GM10248 (cell line): ENCODE measurements at regions not wholly inside any gene's neighbourhood (a gene's known extent, or its start where the extent isn't known, plus 50 kb on each side); places are given as distances from the start of the nearest gene placed in this dataset.

Experiments
- CTCF ChIA-PET: fragments of 300-600 bp; sonication (Branson Sonifier 250); formaldehyde crosslinking; extraction: SDS; loops from one replicate; lab custom pipeline; 2021; ENCODE audit warnings: antibody characterized with exemption; lab: Yijun Ruan, JAX
- POLR2A ChIA-PET: fragments of 350-650 bp; sonication (Branson Sonifier 250); formaldehyde crosslinking; extraction: SDS; loops from one replicate; lab custom pipeline; 2020; ENCODE audit warnings: antibody characterized with exemption; lab: Yijun Ruan, JAX
- DNase-seq: peaks from one replicate; pipeline ENCODE4 v3.0.0; 2012; ENCODE audit errors: extremely low spot score
- TF ChIP-seq, protein P1 (sequence below): IDR thresholded peaks from 2 replicates; pipeline ENCODE4 v1.5.1; 2012; ENCODE audit warnings: mild to moderate bottlenecking, low read depth; ENCODE audit errors: extremely low read depth, missing control alignments, control extremely low read depth

DNA sequence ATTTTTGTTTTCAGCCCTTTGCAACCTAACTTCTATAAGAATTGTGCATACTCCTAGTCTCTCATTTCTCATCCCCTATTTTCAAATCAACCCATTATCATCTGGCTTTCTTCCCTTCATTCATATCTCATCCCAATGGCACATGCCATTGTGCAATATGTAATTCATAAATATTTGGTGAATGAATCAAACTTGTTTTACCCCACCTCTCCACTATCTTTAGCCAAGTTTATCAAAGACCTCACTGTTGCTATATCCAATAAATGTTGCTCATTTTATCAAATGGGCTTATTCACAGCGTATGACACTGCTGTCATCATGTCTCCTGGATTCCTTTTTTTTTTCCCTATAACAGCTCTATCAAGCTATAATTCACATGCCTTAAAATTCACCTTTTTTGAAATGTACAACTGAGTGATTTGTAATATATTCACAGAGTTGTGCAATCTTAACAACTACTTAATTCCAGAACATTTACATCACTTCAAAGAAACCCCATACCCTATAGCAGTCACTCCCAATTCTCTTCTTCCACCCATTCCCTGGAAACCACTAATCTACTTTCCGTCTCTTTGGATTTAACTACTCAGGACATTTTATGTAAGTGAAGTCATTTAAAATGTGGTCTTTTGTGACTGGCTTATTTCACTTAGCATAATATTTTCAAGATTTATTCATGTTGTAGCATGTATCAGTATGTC, 214.4 kb upstream of the PAPPA start:
- TF ChIP-seq, protein P1, sequence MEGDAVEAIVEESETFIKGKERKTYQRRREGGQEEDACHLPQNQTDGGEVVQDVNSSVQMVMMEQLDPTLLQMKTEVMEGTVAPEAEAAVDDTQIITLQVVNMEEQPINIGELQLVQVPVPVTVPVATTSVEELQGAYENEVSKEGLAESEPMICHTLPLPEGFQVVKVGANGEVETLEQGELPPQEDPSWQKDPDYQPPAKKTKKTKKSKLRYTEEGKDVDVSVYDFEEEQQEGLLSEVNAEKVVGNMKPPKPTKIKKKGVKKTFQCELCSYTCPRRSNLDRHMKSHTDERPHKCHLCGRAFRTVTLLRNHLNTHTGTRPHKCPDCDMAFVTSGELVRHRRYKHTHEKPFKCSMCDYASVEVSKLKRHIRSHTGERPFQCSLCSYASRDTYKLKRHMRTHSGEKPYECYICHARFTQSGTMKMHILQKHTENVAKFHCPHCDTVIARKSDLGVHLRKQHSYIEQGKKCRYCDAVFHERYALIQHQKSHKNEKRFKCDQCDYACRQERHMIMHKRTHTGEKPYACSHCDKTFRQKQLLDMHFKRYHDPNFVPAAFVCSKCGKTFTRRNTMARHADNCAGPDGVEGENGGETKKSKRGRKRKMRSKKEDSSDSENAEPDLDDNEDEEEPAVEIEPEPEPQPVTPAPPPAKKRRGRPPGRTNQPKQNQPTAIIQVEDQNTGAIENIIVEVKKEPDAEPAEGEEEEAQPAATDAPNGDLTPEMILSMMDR = no peak
- ChIA-PET CTCF (interaction anchor here (1.1 kb wide), 1 partner anchor 13 kb away, joined by 4 read pairs; no protein-coding TSS in a partner anchor), POLR2A (no interaction called here)
- DNase-seq = no peak

DNA sequence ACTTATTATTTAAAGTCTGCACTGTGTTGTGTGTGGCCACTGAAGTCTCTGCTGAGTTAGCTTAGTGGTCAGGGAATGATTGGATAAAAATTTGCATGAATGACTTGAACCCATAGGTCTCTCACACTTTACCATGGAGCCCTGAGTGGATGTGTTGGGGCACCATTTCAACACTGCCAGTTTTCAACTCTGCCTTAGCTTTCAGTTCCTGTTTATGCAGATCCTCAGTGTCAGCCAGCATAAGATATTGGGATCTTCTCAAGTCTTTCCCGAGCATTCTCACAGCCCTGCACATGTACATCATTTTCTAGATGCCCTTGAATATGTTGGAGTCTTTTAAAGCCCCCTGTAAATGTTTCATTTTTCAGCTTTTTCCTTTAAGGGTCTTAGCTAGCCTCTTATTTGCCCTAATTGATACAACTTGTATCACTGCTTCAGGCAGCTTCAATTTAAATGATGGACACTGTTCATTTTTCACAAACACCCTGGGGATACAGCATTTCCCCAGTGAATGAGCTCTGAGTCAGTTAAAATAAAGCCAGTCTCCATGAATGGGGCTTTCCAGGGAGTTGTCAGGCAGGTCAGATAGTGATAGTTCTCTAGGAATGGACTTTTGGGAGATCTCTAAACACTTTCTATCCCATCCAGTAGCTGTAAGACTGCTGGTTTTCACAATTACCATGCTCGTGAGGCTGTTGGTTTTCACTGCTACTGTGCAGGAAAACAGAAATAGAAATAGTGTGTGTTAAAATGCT, 211.9 kb upstream of the PAPPA start:
- POLR2A ChIA-PET = no interaction called here
- TF ChIP-seq, protein P1 = no peak
- no peak for DNase-seq
- CTCF ChIA-PET = interaction anchor here (1.1 to 1.2 kb wide), 2 partner anchors 11 to 12 kb away, joined by 4 to 5 read pairs; no protein-coding TSS in a partner anchor

DNA sequence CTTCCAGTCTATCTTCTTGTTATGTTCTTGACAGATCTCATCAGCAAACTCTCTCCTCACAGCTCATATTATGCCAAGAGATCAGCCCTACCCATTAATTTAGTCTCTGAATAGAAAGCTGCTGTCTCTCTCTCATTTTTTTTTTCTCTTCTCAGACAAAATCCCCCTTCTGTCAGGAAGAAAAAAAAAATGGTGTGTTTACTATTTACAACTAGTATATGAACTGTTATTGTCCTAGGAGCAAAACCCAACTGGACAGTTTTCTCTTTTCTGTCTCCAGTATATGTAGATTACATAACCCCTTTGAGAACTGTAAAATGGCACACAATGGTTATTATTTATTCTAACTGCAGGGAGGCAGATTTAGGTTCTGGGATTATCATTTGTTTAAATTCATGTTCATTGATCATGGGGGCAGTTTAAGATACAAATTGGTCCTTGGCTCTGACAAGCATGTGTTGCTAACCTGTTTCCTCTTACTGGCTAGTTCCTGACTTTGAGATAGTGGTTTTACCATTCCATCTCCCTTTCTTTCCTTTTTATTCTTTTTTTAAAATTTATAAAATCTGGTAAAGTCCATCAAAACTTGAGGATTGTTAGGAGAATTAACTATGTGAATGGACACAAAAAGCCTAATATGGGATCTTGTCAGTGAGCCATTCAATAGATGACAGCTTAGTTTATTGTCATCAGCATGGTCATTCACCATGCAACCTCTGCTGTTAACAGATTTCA, 210.0 kb upstream of the PAPPA start:
- TF ChIP-seq, protein P1 = no peak
- ChIA-PET POLR2A (no interaction called here), CTCF (interaction anchor here (1.0 kb wide), 1 partner anchor 12 kb away, joined by 4 read pairs; no protein-coding TSS in a partner anchor)
- DNase-seq = no peak

DNA sequence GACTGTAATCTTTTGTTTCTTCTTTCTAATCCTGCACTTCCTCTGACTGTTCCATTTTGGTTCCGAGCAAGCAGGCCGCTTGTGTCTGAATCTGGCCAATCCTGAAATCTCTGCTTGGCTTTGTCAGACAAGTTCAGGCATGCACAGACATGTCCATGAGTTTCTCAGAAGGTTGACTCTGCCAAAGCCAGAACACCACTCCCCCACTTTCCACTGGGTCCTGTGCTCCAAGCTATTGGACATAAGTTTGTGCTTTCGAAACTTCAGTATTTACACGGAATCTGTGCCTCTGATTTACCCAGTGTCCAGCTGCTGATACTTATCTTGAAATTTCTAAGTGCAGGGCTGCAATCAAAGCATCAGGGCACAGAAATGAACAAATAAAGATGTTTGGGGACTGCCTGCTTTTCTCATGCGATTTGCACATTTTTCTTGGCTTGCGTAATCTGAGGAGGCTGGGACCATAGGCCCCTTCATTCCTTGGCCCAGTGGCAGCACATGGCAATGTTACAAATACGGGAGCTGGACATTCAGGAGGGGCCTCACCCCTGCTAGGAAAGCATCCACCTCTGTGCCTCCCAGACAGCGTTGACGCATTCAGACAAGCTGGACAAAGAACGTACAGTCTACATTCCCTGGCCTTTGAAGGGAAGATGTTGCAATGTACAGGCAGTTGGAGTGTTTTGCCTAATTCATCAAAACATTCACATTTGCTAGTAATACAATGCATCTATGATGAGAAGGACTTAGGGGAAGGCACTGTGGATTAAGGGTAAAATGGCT, 209.2 kb upstream of the PAPPA start:
- TF ChIP-seq, protein P1 = no peak
- DNase-seq = no peak
- ChIA-PET CTCF (interaction anchor here (1.0 to 1.8 kb wide), 3 partner anchors 12 to 1154 kb away, joined by 3 to 4 read pairs (median 4); no protein-coding TSS in a partner anchor), POLR2A (no interaction called here)

DNA sequence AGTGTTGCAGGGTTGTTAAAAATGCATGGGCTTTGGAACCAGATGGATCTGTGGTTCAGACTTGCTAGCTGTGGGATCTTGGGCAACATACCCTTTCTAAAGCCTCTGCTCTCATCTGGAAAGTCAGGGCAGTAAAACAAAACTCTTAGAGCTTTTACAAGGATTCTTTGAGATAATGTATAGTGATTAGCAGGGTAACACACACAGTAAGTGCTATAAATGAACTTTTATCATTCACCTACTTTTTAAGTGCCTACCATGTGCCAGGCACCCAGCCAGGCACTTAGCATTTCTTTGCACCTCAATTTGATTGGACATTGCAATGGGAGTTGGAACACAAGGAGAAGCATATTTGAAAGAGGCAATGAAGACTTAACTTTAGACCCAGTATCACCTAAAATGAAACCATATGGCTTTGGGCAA, 208.6 kb upstream of the PAPPA start:
- ChIA-PET CTCF (interaction anchor here (1.0 to 1.8 kb wide), 2 partner anchors 11 to 1155 kb away, joined by 3 to 4 read pairs; no protein-coding TSS in a partner anchor), POLR2A (no interaction called here)
- TF ChIP-seq, protein P1 = no peak
- no peak for DNase-seq

DNA sequence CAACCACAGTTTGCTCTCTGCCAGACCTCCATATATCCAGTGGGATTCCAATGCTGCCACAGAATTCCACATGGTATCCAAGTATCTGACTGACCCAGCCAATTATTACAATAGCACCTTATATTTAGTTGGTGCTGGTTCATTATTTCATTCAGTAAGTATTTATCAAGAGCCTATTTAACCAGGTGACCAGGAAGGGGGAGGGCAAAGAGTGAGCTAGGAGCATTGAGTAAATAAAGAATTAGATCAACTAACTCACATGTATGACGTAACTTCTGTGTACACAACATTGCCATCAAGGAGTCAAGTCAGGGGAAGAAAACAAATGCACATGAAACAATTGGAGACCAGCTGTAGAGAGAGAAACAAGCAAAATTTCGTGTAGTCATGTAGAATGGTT, 207.1 kb upstream of the PAPPA start:
- TF ChIP-seq, protein P1 = no peak
- POLR2A ChIA-PET = no interaction called here
- CTCF ChIA-PET = no interaction called here
- no peak for DNase-seq
